SW480 (cell line): ENCODE measurements at regions not wholly inside any gene's neighbourhood (a gene's known extent, or its start where the extent isn't known, plus 50 kb on each side); places are given as distances from the start of the nearest gene placed in this dataset.

Source experiments
- DNase-seq: peaks from one replicate; pipeline ENCODE4 v3.0.0-alpha.2; 2016; ENCODE audit warnings: low spot score

- DNase-seq = no peak
Measured at GRCh38 chr15:35596285-35596684, 50.3 kb upstream of the DPH6 start.

DNA sequence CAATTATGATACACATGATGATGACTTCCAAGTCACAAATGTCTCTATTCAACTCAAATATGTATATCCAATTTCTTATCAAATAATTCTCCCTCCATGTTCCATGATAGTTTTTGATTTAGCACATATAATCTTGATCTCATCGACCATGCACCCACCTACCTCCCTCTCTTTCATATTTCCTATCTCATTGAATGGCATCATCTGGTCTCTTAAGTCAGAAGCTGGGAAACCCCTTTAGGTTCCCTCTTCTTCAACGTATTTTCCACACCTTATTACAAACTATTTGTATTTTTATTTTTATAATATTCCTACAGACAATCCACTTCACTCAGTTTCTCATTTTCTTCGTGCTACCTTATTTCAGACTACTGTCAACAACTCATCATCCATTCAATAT is 56.9 kb upstream of the DPH6 start:
- no peak for DNase-seq

GRCh38 chr15:35603301-35603700 is 57.3 kb upstream of the DPH6 start:
- DNase-seq = no peak

GRCh38 chr15:35603856-35604255 is 57.9 kb upstream of the DPH6 start:
- no peak for DNase-seq

GRCh38 chr15:35605764-35606449 is 59.9 kb upstream of the DPH6 start:
- DNase-seq = no peak

DNA sequence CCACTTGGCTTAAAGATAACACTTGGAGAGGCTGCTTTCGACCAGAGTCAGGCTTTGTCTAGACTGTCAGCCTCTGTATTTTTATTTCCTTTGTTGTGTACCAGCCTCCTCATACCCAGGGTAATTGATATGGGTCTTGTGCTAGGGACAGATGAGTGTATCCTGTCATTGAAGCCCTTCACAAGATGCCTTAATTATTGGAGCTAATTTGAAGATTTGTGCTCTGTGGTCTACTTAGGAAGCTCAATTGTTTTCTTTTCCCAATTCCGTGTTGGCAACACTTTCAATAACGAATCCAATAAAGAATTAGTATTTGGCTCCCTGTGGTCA is 60.5 kb upstream of the DPH6 start:
- DNase-seq = no peak

- no peak for DNase-seq
Measured at GRCh38 chr15:35616498-35617271, 70.7 kb upstream of the DPH6 start.

GRCh38 chr15:35618260-35619188 is 72.6 kb upstream of the DPH6 start:
- no peak for DNase-seq

GRCh38 chr15:35622641-35623340 is 76.8 kb upstream of the DPH6 start:
- no peak for DNase-seq

DNA sequence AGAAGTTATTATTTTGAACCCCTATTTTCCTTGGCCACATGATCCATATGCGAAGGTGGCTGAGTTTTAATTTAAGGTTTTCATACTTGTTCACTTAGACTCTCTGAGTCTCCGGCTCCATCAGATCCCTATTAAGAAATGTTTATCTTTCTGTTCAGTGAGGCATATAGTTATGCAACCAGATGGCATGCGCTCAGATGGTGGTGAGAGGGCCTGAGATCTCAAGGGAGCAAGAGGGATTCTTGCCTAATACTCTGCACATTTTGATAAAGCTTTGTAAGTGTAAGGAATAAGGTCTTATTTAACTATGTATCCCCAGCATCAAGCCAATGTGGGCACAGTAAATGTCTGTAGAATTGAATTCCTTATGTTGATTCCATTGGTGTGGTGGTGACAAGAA is 78.9 kb upstream of the DPH6 start:
- DNase-seq = no peak

DNA sequence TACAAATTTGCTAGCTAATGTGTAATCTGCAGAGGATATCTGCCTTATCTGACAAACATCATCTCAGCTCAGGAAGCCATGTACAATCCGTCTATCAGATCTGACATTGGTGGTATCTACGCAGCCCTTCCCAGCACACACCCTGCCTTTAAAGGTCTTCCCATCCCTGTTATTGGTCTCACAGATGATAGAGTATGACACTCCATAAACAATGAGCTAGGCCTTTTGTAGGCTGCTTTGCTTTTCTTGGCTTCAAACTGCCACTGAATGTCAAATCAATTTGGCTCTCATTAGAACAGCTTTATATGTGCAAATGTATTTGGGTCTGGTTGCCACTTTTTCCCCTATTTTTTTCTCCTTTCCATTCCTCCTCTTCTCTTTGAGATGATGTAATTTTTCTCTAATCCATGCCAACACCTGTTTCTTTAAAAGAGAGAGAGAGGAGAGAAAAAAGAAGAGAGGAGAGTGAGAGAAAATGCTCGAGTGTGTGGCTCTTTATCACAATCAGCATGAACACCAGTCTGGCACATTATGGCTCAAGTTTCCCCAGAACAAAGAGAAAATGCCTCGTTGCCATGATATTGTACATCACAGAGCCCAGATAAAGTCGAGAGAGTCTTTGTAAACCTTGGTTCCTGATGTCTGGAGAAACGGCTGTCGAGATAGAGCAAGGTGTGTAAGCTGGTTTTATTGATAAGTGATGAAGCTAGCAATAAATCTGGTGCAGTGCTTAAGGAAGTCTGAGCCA is 80.8 kb upstream of the DPH6 start:
- no peak for DNase-seq

GRCh38 chr15:35627696-35628095 is 81.7 kb upstream of the DPH6 start:
- no peak for DNase-seq

DNA sequence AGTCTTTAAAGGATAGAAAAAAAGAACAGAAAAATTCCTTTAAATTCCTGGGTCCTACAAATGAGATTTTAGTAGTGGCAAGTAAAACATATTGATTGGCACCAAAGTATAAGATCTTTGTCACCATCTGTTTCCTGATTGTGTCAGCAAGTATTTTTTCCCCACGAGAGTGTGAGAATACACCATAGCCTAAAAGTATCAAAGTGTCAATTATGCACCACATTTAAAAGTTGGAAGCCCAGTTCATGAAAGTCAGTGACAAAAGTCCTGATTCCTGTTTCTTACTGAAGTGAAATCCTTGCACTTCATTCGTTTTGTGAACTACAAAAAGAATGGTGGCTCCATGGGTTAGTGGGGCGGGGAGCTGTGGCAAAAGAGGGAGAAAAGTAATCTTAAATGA is 83.8 kb upstream of the DPH6 start:
- DNase-seq = no peak

DNA sequence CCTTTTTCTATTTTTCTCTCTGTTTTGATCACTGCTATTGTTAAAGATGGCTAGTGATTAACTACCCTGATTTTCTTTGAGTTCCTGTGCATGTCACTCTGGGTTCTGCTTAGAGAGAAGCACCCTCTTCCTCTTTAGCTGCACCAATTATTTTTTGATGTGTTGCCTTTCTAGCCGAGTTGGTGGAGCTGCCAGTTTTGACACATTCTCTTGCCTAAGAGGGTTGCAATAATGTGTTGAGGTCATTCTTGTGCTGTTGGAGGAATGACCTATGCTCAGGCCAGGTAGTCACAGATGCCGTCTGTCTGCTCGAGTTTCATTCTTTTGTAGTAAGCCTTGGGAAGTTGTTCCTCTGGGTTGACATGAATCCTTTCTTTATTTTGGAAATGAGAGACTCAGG is 84.6 kb upstream of the DPH6 start:
- DNase-seq = no peak

- no peak for DNase-seq
Measured at GRCh38 chr15:35630985-35631384, 85.0 kb upstream of the DPH6 start.

DNA sequence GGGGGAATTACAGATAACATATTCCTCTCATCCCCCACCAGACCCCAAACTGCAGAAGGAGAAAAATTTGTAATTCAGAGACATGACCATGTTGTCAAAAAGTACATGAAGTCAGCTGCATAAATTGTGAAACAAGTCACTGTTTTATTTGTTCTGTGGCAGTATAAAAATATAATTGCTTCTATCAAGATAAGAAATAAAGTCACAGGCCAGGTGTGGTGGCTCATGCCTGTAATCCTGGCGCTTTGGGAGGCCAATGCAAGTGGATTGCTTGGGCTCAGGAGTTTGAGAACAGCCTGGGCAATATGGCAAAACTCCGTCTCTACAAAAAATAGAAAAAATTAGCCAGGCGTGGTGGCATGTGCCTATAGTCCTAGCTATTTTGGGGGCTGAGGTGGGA is 87.7 kb upstream of the DPH6 start:
- no peak for DNase-seq

DNA sequence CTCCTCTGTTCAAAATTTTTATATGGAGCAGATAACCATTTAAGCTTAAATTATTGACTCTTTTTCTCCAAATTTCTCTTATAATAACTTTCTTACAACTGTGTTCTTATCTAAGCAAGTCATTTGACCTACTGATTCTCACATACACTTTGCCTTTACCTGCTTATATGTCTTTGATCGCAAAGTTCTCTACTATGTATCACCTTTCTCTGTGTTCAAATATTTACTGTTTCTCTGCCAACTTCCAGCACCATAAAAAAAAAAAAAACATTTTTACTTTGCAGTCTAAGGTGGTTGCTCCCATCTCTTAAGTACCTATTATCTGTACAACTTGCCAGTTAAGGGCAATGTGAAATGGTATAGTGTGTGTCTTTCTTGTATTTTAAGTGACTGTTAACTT is 100.8 kb upstream of the DPH6 start:
- DNase-seq = no peak

DNA sequence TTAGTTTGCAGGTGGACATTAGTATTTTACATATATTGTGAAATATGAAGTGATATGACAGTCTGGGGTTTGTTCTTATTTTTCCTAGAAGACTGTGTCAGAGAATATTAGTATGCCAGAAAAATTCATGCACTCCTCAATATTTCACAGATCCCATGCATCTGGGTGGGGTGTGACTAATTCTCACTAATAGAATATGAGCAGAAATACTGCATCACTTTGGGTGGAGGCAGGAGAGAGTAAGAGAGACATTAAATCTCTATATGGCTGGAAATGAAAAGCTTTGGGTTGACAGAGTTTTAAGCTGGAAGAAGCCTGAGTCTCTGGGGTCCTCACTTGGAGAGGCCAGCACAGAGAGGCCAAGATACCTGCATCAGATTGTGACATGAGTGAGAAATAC is 101.3 kb upstream of the DPH6 start:
- DNase-seq = no peak

DNA sequence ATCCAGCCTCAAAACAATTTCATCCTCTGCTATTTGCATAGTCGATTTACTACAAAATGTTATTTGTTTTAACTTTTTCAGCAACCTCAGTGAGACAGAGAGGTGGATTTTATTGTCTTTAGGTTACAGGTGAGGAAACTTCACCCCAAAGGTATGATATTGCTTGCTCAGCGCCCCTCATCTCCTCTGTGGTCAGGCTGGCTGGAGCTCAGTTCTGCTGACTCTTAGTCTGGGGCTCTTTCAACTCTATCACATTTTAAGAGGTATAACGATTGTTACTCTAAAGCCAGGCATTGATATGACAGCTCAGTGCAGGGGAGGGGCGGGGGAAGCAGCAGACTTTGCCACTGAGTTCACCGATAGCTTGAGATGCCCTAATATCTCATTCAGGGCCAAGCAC is 103.0 kb upstream of the DPH6 start:
- no peak for DNase-seq

DNA sequence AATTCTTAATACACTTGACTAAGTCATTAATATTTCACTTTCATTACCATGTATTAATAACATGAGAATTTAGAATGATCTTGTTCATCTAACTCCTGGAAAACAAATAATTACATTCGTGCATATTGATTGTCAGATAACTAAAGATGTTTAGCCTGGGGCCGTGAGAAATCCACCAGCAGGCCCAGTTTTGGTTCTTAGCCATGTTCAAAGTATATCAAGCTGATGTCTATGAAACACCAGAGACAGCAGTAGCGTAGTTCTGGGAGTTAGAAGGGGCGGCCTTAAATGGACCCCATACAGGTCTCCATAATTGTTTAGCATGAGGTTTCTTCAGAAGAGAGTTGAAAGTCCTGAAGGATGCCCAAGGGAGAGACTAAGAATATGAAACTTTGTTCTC is 103.6 kb upstream of the DPH6 start:
- no peak for DNase-seq

- DNase-seq = no peak
Measured at GRCh38 chr15:35654332-35654731, 108.4 kb upstream of the DPH6 start.
